ENCODE measurements at regions not wholly inside any gene's neighbourhood (a gene's known extent, or its start where the extent isn't known, plus 50 kb on each side); places are given as distances from the start of the nearest gene placed in this dataset.

GRCh38 chr6:20333721-20334269 lies 67.9 kb upstream of the E2F3 start:
- no peak overlapping the region for H3K27ac ChIP-seq (ENCODE audit: low read depth, low read length)
- H3K27me3 ChIP-seq (ENCODE audit: insufficient read depth, low read length), result no peaks in the 10 kb centered on the region
- no peaks in the 10 kb centered on the region for H3K4me1 ChIP-seq (ENCODE audit: control insufficient read depth in 1 of 2, insufficient read depth in 2 of 2, low read length in 2 of 2)
- BruUV-seq (replicated peaks), result no TSS peak
- no peak overlapping the region for H3K9ac ChIP-seq (ENCODE audit: low read length)
- TF ChIP-seq ZNF274 (IDR thresholded peaks at IDR 0.05; ENCODE audit: low read depth, low read length), result no peak
- no peak for TF ChIP-seq YY1 (IDR thresholded peaks at IDR 0.05; ENCODE audit: extremely low read depth, insufficient replicate concordance, low read depth, low read length)
- TF ChIP-seq, protein P1, sequence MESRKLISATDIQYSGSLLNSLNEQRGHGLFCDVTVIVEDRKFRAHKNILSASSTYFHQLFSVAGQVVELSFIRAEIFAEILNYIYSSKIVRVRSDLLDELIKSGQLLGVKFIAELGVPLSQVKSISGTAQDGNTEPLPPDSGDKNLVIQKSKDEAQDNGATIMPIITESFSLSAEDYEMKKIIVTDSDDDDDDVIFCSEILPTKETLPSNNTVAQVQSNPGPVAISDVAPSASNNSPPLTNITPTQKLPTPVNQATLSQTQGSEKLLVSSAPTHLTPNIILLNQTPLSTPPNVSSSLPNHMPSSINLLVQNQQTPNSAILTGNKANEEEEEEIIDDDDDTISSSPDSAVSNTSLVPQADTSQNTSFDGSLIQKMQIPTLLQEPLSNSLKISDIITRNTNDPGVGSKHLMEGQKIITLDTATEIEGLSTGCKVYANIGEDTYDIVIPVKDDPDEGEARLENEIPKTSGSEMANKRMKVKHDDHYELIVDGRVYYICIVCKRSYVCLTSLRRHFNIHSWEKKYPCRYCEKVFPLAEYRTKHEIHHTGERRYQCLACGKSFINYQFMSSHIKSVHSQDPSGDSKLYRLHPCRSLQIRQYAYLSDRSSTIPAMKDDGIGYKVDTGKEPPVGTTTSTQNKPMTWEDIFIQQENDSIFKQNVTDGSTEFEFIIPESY (IDR thresholded peaks at IDR 0.05; ENCODE audit: extremely low read depth, insufficient replicate concordance, low read length), result no peak
- TF ChIP-seq RAD21 (IDR thresholded peaks at IDR 0.05; ENCODE audit: low read depth), result no peak
- TF ChIP-seq POLR2A (IDR thresholded peaks at IDR 0.05; ENCODE audit: borderline replicate concordance, extremely low read depth, insufficient read depth, insufficient read length), result no peak
- TF ChIP-seq, protein P2, sequence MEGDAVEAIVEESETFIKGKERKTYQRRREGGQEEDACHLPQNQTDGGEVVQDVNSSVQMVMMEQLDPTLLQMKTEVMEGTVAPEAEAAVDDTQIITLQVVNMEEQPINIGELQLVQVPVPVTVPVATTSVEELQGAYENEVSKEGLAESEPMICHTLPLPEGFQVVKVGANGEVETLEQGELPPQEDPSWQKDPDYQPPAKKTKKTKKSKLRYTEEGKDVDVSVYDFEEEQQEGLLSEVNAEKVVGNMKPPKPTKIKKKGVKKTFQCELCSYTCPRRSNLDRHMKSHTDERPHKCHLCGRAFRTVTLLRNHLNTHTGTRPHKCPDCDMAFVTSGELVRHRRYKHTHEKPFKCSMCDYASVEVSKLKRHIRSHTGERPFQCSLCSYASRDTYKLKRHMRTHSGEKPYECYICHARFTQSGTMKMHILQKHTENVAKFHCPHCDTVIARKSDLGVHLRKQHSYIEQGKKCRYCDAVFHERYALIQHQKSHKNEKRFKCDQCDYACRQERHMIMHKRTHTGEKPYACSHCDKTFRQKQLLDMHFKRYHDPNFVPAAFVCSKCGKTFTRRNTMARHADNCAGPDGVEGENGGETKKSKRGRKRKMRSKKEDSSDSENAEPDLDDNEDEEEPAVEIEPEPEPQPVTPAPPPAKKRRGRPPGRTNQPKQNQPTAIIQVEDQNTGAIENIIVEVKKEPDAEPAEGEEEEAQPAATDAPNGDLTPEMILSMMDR (IDR thresholded peaks at IDR 0.05 in 2 of 3, conservative IDR thresholded peaks at IDR 0.05 in 1 of 3; ENCODE audit: borderline replicate concordance in 1 of 3, insufficient read depth in 1 of 3, low read depth in 2 of 3, low read length in 2 of 3), result no peak
- no peak for TF ChIP-seq JUND (IDR thresholded peaks at IDR 0.05)
- TF ChIP-seq REST (IDR thresholded peaks at IDR 0.05; ENCODE audit: low read depth), result no peak
- TF ChIP-seq, protein P3, sequence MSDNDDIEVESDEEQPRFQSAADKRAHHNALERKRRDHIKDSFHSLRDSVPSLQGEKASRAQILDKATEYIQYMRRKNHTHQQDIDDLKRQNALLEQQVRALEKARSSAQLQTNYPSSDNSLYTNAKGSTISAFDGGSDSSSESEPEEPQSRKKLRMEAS (IDR thresholded peaks at IDR 0.05), result no peak
- no peak for TF ChIP-seq SP1 (IDR thresholded peaks at IDR 0.05; ENCODE audit: low read depth)
- TF ChIP-seq TCF7L2 (IDR thresholded peaks at IDR 0.05; ENCODE audit: borderline replicate concordance, extremely low read depth, insufficient read depth, insufficient read length), result no peak
- TF ChIP-seq, protein P4, sequence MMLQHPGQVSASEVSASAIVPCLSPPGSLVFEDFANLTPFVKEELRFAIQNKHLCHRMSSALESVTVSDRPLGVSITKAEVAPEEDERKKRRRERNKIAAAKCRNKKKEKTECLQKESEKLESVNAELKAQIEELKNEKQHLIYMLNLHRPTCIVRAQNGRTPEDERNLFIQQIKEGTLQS (IDR thresholded peaks at IDR 0.05), result no peak
- TF ChIP-seq ZFX (IDR thresholded peaks at IDR 0.05), result no peak
- ChIA-PET POLR2A (no interaction called here), CTCF (no interaction called here), RAD21 (ENCODE audit: low non-redundant PET in 1 of 2, low total read pairs in 2 of 2, uncharacterized antibody in 2 of 2, unreplicated experiment in 2 of 2) (no interaction called here)
- no peaks in the 10 kb centered on the region for H3K9me3 ChIP-seq (ENCODE audit: control insufficient read depth in 1 of 2, insufficient read depth in 1 of 2, low read depth in 1 of 2, low read length in 2 of 2)
- ATAC-seq (no peak), DNase-seq (ENCODE audit: low read depth, low spot score) (no peak)
- intact Hi-C loops (cut with micrococcal nuclease), result no loop called here
- H4K20me1 ChIP-seq (ENCODE audit: insufficient read depth), result no peaks in the 10 kb centered on the region
- no peak overlapping the region for H3K4me2 ChIP-seq (ENCODE audit: low read length)
- no peaks in the 10 kb centered on the region for H3K79me2 ChIP-seq (ENCODE audit: insufficient read depth, low read length)
- H3K9me2 ChIP-seq (ENCODE audit: insufficient read depth), result no peaks in the 10 kb centered on the region
- no peaks in the 10 kb centered on the region for H3K36me3 ChIP-seq (ENCODE audit: control insufficient read depth in 1 of 2, insufficient read depth in 2 of 2, low read length in 2 of 2)
- H3K4me3 ChIP-seq (replicated peaks in 1 of 2; ENCODE audit: low read depth in 1 of 2, low read length in 2 of 2), result no peak overlapping the region
- no peak overlapping the region for H2AFZ ChIP-seq (ENCODE audit: low read depth, low read length, poor library complexity, severe bottlenecking)
